NB4 (cell line): ENCODE measurements at regions not wholly inside any gene's neighbourhood (a gene's known extent, or its start where the extent isn't known, plus 50 kb on each side); places are given as distances from the start of the nearest gene placed in this dataset.

Experiments
- TF ChIP-seq, protein P1 (sequence below): IDR thresholded peaks from one replicate; pipeline ENCODE4 v1.5.1; 2012; ENCODE audit warnings: low read depth, low read length
- TF ChIP-seq, protein P2 (sequence below): IDR thresholded peaks from 2 replicates; pipeline ENCODE4 v1.6.1; 2011; ENCODE audit warnings: low read depth, low read length

GRCh38 chr2:238761868-238762267, 86.0 kb upstream of the TWIST2 start:
- TF ChIP-seq, protein P1, sequence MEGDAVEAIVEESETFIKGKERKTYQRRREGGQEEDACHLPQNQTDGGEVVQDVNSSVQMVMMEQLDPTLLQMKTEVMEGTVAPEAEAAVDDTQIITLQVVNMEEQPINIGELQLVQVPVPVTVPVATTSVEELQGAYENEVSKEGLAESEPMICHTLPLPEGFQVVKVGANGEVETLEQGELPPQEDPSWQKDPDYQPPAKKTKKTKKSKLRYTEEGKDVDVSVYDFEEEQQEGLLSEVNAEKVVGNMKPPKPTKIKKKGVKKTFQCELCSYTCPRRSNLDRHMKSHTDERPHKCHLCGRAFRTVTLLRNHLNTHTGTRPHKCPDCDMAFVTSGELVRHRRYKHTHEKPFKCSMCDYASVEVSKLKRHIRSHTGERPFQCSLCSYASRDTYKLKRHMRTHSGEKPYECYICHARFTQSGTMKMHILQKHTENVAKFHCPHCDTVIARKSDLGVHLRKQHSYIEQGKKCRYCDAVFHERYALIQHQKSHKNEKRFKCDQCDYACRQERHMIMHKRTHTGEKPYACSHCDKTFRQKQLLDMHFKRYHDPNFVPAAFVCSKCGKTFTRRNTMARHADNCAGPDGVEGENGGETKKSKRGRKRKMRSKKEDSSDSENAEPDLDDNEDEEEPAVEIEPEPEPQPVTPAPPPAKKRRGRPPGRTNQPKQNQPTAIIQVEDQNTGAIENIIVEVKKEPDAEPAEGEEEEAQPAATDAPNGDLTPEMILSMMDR = no peak
- TF ChIP-seq, protein P2, sequence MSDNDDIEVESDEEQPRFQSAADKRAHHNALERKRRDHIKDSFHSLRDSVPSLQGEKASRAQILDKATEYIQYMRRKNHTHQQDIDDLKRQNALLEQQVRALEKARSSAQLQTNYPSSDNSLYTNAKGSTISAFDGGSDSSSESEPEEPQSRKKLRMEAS = no peak
